Erythroblast (primary cell): ENCODE measurements at regions not wholly inside any gene's neighbourhood (a gene's known extent, or its start where the extent isn't known, plus 50 kb on each side); places are given as distances from the start of the nearest gene placed in this dataset.

ENCODE experiments used
- GATA1 ChIP-seq: IDR thresholded peaks from 2 replicates; pipeline ENCODE4 v1.6.1; 2011; ENCODE audit warnings: low read depth, mild to moderate bottlenecking, control low read depth, low read length, moderate library complexity
- POLR2A ChIP-seq: IDR thresholded peaks from 2 replicates; pipeline ENCODE4 v1.6.1; 2011; ENCODE audit warnings: mild to moderate bottlenecking, low read length

GRCh38 chr2:176496761-176497160 lies 227.5 kb downstream of the MTX2 start:
- TF ChIP-seq GATA1: no peak
- TF ChIP-seq POLR2A: no peak
